HG03558 (cell line): ENCODE measurements at regions not wholly inside any gene's neighbourhood (a gene's known extent, or its start where the extent isn't known, plus 50 kb on each side); places are given as distances from the start of the nearest gene placed in this dataset.

Experiments used
- ATAC-seq: cut with Tn5 transposase; IDR thresholded peaks from one replicate; pipeline ENCODE4 v1.9.1; 2021; ENCODE audit warnings: moderate number of reproducible peaks; ENCODE audit not compliant: unreplicated experiment; ENCODE audit errors: extremely low read depth

GRCh38 chr18:10399465-10399864 lies 55.0 kb upstream of the APCDD1 start:
- ATAC-seq, result no peak

GRCh38 chr18:10400534-10401307 lies 53.7 kb upstream of the APCDD1 start:
- ATAC-seq, result no peak

- ATAC-seq, result no peak
Observed at GRCh38 chr18:10401521-10401920, 52.9 kb upstream of the APCDD1 start.

- no peak for ATAC-seq
Observed at GRCh38 chr18:10401930-10402329, 52.5 kb upstream of the APCDD1 start.

- ATAC-seq, result no peak
Observed at GRCh38 chr18:10402871-10403559, 51.4 kb upstream of the APCDD1 start.

- ATAC-seq, result no peak
Observed at GRCh38 chr18:10403708-10404107, 50.7 kb upstream of the APCDD1 start.

- ATAC-seq, result no peak
Observed at GRCh38 chr18:10404168-10404567, 50.3 kb upstream of the APCDD1 start.
